ENCODE measurements at regions not wholly inside any gene's neighbourhood (a gene's known extent, or its start where the extent isn't known, plus 50 kb on each side); places are given as distances from the start of the nearest gene placed in this dataset.
A peak's percentile ranks its signal among the peaks of the same experiment; 100 is the strongest.
"Not testable (repeated sequence)": the region's sequence is repeated elsewhere in the genome, so short reads cannot be mapped to it uniquely, and the experiment has no call there.

DNA sequence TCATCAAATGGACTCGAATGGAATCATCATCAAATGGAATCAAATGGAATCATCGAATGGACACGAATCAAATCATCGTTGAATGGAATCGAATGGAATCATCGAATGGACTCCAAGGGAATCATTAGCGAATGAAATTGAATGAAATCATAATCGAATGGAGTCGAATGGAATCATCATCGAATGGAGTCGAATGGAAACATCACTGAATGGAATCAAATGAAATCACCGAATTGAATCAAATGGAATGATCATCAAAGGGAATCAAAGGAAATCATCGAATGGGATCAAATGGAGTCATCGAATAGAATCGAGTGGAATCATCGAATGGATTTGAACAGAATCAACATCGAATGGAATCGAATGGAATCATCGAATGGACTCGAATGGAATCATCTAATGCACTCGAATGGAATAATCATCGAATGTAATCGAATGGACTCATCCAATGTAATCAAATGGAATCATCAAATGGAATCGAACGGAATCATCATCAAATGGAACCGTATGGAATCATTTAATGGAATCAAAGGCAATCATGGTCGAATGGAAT lies 232.2 kb downstream of the SHCBP1 start:
- H2AFZ ChIP-seq (ENCODE audit: low read length); H3K4me2 ChIP-seq (ENCODE audit: low read depth, low read length); H3K79me2 ChIP-seq (ENCODE audit: low read length); H3K4me1 ChIP-seq (ENCODE audit: low read length); H3K9me3 ChIP-seq (replicated peaks; ENCODE audit: insufficient read depth, low read length); H3K9ac ChIP-seq (ENCODE audit: low read length); H3K4me3 ChIP-seq (ENCODE audit: low read length); DNase-seq; H3K36me3 ChIP-seq (replicated peaks; ENCODE audit: insufficient read depth, low read length); H4K20me1 ChIP-seq (ENCODE audit: insufficient read depth, low read length); H3K27ac ChIP-seq (ENCODE audit: low read length); H3K9me2 ChIP-seq (replicated peaks; ENCODE audit: insufficient read depth, low read length); H3K27me3 ChIP-seq (replicated peaks; ENCODE audit: insufficient read depth, low read length); H3F3A ChIP-seq (ENCODE audit: insufficient read depth, low read length): not testable (repeated sequence)

- not testable (repeated sequence) for H2AFZ ChIP-seq (ENCODE audit: low read length); H3K79me2 ChIP-seq (ENCODE audit: low read length); H3K27me3 ChIP-seq (replicated peaks; ENCODE audit: insufficient read depth, low read length); H3K9me2 ChIP-seq (replicated peaks; ENCODE audit: insufficient read depth, low read length); H4K20me1 ChIP-seq (ENCODE audit: insufficient read depth, low read length); H3K36me3 ChIP-seq (replicated peaks; ENCODE audit: insufficient read depth, low read length); H3K9ac ChIP-seq (ENCODE audit: low read length); H3K9me3 ChIP-seq (replicated peaks; ENCODE audit: insufficient read depth, low read length); H3K4me3 ChIP-seq (ENCODE audit: low read length); H3K27ac ChIP-seq (ENCODE audit: low read length); H3F3A ChIP-seq (ENCODE audit: insufficient read depth, low read length); H3K4me2 ChIP-seq (ENCODE audit: low read depth, low read length); H3K4me1 ChIP-seq (ENCODE audit: low read length)
- DNase-seq: peak; percentile 19
Measured at GRCh38 chr16:46388354-46388753, 232.8 kb downstream of the SHCBP1 start.

DNA sequence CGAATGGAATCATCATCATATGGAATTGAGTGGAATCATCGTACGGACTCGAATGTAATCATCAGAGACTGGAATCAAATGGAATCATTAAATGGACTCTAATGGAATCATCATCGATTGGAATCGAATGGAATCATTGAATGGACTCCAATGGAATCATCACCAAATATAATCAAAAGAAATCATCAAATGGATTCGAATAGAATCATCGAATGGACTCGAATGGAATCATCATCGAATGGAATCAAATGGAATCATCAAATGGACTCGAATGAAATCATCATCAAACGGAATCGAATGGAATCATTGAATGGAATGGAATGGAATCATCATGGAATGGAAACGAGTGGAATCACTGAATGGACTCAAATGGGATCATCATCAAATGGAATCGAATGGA lies 233.5 kb downstream of the SHCBP1 start:
- H3K36me3 ChIP-seq (replicated peaks; ENCODE audit: insufficient read depth, low read length); H3K27me3 ChIP-seq (replicated peaks; ENCODE audit: insufficient read depth, low read length); H3K4me1 ChIP-seq (ENCODE audit: low read length); H3K27ac ChIP-seq (ENCODE audit: low read length); H3K4me3 ChIP-seq (ENCODE audit: low read length); H2AFZ ChIP-seq (ENCODE audit: low read length); H3K9ac ChIP-seq (ENCODE audit: low read length); H3K9me2 ChIP-seq (replicated peaks; ENCODE audit: insufficient read depth, low read length); H3K4me2 ChIP-seq (ENCODE audit: low read depth, low read length); H3F3A ChIP-seq (ENCODE audit: insufficient read depth, low read length); DNase-seq; H3K79me2 ChIP-seq (ENCODE audit: low read length); H3K9me3 ChIP-seq (replicated peaks; ENCODE audit: insufficient read depth, low read length); H4K20me1 ChIP-seq (ENCODE audit: insufficient read depth, low read length): not testable (repeated sequence)

GRCh38 chr16:46386805-46387620 lies 234.2 kb downstream of the SHCBP1 start:
- H3K4me3 ChIP-seq (ENCODE audit: low read length); H3K9ac ChIP-seq (ENCODE audit: low read length); H3K79me2 ChIP-seq (ENCODE audit: low read length); H3K27ac ChIP-seq (ENCODE audit: low read length); H3K9me3 ChIP-seq (replicated peaks; ENCODE audit: insufficient read depth, low read length); H3K9me2 ChIP-seq (replicated peaks; ENCODE audit: insufficient read depth, low read length); H3K4me2 ChIP-seq (ENCODE audit: low read depth, low read length); H3K27me3 ChIP-seq (replicated peaks; ENCODE audit: insufficient read depth, low read length); H2AFZ ChIP-seq (ENCODE audit: low read length); H3F3A ChIP-seq (ENCODE audit: insufficient read depth, low read length); H3K36me3 ChIP-seq (replicated peaks; ENCODE audit: insufficient read depth, low read length); H4K20me1 ChIP-seq (ENCODE audit: insufficient read depth, low read length); DNase-seq; H3K4me1 ChIP-seq (ENCODE audit: low read length): not testable (repeated sequence)

- H3K4me1 ChIP-seq (ENCODE audit: low read length); H3K27me3 ChIP-seq (replicated peaks; ENCODE audit: insufficient read depth, low read length); H3K36me3 ChIP-seq (replicated peaks; ENCODE audit: insufficient read depth, low read length); H3K9me3 ChIP-seq (replicated peaks; ENCODE audit: insufficient read depth, low read length); H3K9ac ChIP-seq (ENCODE audit: low read length); DNase-seq; H3K4me3 ChIP-seq (ENCODE audit: low read length); H4K20me1 ChIP-seq (ENCODE audit: insufficient read depth, low read length); H3K4me2 ChIP-seq (ENCODE audit: low read depth, low read length); H3K79me2 ChIP-seq (ENCODE audit: low read length); H2AFZ ChIP-seq (ENCODE audit: low read length); H3K27ac ChIP-seq (ENCODE audit: low read length); H3F3A ChIP-seq (ENCODE audit: insufficient read depth, low read length); H3K9me2 ChIP-seq (replicated peaks; ENCODE audit: insufficient read depth, low read length): not testable (repeated sequence)
Measured at GRCh38 chr16:46386110-46386771, 234.9 kb downstream of the SHCBP1 start.

DNA sequence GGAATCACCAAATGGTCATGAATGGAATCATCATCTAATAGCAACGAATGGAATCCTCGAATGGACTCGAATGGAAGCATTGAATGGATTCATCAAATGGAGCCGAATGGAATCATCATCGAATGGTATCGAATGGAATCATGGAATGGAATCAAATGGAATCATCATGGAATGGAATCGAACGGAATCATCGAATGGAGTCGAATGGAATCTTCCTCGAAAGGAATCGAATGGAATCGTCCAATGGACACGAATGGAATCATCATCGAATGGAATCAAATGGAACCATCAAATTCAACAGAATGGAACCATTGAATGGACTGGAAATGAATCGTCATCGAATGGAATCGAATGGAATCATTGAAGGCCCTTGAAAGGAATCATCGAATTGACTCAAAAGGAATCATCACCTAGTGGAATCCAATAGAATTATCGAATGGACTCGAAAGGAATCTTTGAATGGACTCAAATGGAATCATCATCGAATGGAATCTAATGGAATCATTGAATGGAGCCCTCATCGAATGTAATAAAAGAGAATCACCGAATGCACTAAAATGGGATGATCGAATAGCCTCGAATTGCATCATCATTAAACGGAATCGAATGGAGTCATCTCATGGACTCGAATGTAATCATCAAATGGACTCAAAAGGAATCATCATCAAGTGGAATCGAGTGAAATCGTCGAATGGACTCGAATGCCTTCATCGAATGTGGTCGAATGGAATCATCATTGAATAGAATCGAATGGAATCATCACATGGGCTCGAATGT lies 236.7 kb downstream of the SHCBP1 start:
- H3K36me3 ChIP-seq (replicated peaks; ENCODE audit: insufficient read depth, low read length): not testable (repeated sequence)

GRCh38 chr16:46383581-46383980 lies 237.6 kb downstream of the SHCBP1 start:
- not testable (repeated sequence) for H2AFZ ChIP-seq (ENCODE audit: low read length); H3K27ac ChIP-seq (ENCODE audit: low read length); H3F3A ChIP-seq (ENCODE audit: insufficient read depth, low read length); H3K9me2 ChIP-seq (replicated peaks; ENCODE audit: insufficient read depth, low read length); H3K4me1 ChIP-seq (ENCODE audit: low read length); H4K20me1 ChIP-seq (ENCODE audit: insufficient read depth, low read length); H3K4me2 ChIP-seq (ENCODE audit: low read depth, low read length); H3K27me3 ChIP-seq (replicated peaks; ENCODE audit: insufficient read depth, low read length); H3K4me3 ChIP-seq (ENCODE audit: low read length); H3K9me3 ChIP-seq (replicated peaks; ENCODE audit: insufficient read depth, low read length); DNase-seq; H3K9ac ChIP-seq (ENCODE audit: low read length); H3K36me3 ChIP-seq (replicated peaks; ENCODE audit: insufficient read depth, low read length); H3K79me2 ChIP-seq (ENCODE audit: low read length)

More for the DNA sequence above, 236.7 kb downstream of the SHCBP1 start:
- H3K79me2 ChIP-seq (ENCODE audit: low read length); H4K20me1 ChIP-seq (ENCODE audit: insufficient read depth, low read length); H3K9me2 ChIP-seq (replicated peaks; ENCODE audit: insufficient read depth, low read length); H2AFZ ChIP-seq (ENCODE audit: low read length); H3K27me3 ChIP-seq (replicated peaks; ENCODE audit: insufficient read depth, low read length); H3F3A ChIP-seq (ENCODE audit: insufficient read depth, low read length); H3K4me2 ChIP-seq (ENCODE audit: low read depth, low read length); H3K4me1 ChIP-seq (ENCODE audit: low read length); H3K27ac ChIP-seq (ENCODE audit: low read length); H3K9me3 ChIP-seq (replicated peaks; ENCODE audit: insufficient read depth, low read length); H3K4me3 ChIP-seq (ENCODE audit: low read length); H3K9ac ChIP-seq (ENCODE audit: low read length): not testable (repeated sequence)
- peak; percentile 39 for DNase-seq

All from MM.1S (cell line).